ENCODE measurements at regions not wholly inside any gene's neighbourhood (a gene's known extent, or its start where the extent isn't known, plus 50 kb on each side); places are given as distances from the start of the nearest gene placed in this dataset.

DNA sequence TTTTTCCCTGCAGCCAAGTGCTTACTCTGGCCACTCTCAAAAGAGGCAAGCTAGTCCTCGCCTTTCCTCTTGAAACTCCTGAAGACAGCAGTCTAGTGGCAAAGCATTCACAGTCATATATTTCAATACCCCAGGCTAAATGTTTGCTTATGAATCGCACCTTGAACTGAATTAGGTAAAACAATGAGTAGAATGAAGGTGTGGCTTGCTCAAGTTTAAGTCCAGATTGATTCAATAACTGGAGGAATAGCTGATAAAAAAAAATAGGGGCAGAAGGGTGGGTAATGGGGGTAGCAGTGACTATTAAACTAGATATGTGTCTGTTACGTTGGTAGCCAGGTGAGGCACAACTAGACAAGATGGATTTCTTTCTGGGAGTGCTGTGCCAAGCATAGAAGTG, 88.2 kb upstream of the EPB41L3 start:
- no peak for TF ChIP-seq POLR2A (IDR thresholded peaks at IDR 0.05)
- TF ChIP-seq, protein P1, sequence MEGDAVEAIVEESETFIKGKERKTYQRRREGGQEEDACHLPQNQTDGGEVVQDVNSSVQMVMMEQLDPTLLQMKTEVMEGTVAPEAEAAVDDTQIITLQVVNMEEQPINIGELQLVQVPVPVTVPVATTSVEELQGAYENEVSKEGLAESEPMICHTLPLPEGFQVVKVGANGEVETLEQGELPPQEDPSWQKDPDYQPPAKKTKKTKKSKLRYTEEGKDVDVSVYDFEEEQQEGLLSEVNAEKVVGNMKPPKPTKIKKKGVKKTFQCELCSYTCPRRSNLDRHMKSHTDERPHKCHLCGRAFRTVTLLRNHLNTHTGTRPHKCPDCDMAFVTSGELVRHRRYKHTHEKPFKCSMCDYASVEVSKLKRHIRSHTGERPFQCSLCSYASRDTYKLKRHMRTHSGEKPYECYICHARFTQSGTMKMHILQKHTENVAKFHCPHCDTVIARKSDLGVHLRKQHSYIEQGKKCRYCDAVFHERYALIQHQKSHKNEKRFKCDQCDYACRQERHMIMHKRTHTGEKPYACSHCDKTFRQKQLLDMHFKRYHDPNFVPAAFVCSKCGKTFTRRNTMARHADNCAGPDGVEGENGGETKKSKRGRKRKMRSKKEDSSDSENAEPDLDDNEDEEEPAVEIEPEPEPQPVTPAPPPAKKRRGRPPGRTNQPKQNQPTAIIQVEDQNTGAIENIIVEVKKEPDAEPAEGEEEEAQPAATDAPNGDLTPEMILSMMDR (IDR thresholded peaks at IDR 0.05): no peak
- no peak for DNase-seq (ENCODE audit: low spot score in 2 of 2)
- intact Hi-C loops (cut with DNase I; ENCODE audit: low total_unique reads): no loop called here
- WGBS, 2 donors: 74 to 79% methylated on average over 3 of the region's 3 CpGs
- H3K4me3 ChIP-seq (ENCODE audit: low read depth, poor library complexity, severe bottlenecking): no peak overlapping the region

DNA sequence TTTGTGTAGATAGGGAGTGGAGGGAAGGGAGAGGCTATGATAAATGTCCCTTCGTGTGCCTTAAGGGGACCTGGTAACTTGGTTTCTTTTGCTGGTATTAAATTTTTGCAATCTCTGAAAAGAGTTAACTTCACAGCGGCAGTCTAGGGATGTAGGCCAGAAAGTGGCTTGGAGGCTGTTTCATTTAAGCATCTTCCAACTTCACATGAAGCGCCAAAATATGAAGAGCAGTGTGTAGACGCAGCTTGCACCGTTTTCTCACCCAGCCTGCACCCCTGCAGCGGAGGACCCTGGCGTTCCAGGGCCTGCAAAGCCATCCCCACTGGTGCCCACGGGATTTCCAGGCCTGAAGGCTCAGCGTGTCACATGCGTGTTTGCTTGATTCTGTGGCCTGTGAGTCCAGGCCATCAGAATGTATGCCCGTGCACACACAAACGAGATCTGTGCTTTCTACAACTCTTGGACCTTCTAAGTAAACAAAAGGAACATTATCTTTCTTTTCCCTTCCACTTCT, 87.2 kb upstream of the EPB41L3 start:
- H3K4me3 ChIP-seq (ENCODE audit: low read depth, poor library complexity, severe bottlenecking): no peak overlapping the region
- WGBS, 2 donors: 42 to 43% methylated on average over 12 of the region's 12 CpGs
- DNase-seq (ENCODE audit: low spot score in 2 of 2): no peak
- intact Hi-C loops (cut with DNase I; ENCODE audit: low total_unique reads): no loop called here
- TF ChIP-seq, protein P1 (IDR thresholded peaks at IDR 0.05): no peak
- no peak for TF ChIP-seq POLR2A (IDR thresholded peaks at IDR 0.05)

DNA sequence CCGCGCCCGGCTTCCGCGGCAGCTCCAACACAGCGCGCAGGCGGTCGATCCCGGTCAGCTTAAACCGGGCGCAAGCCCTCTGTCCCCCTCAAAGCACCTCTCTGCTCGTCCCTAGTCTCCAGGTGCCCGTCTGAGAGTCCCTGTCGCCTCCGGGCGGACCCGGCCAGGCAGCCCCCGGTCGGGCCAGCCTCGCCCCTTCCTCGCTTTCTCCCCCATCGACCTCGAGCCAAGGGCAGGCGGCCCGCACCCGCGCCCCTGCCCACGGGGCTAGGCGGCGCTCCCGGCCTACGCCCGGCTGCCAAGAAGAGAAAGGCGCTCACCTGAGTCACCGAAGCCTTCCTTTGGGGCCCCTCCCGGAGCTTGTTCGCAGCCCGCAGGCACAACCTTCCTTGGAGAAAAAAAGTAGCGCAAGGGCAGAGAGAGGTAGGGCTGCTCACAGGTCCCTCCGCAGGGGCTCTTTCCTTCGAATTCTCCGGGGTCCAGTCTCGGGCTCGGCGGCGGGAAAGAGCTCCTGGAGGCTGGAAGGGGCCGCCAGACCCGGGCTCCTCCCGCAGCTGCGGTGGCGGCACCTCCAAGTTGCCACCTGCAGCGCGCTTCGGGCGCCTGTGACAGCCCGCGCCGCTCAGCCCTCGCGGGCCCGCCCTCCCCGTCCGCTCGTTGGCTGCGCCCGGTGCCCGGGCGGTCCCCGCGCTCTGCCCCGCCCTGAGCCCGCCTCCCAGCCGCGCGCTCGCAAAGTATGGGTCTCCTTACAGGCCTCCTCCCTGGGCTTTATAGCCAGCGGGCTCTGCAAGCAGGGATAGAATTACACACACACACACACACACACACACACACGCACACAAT, 86.5 kb upstream of the EPB41L3 start:
- TF ChIP-seq, protein P1 (IDR thresholded peaks at IDR 0.05): no peak
- TF ChIP-seq POLR2A (IDR thresholded peaks at IDR 0.05): no peak
- intact Hi-C loops (cut with DNase I; ENCODE audit: low total_unique reads): no loop called here
- 0% methylated on average over 43 to 55 of the region's 79 CpGs for WGBS, 2 donors
- peak; percentile 57 to 92 for DNase-seq (ENCODE audit: low spot score in 2 of 2)
- H3K4me3 ChIP-seq (ENCODE audit: low read depth, poor library complexity, severe bottlenecking): peak overlapping the region; percentile 55

DNA sequence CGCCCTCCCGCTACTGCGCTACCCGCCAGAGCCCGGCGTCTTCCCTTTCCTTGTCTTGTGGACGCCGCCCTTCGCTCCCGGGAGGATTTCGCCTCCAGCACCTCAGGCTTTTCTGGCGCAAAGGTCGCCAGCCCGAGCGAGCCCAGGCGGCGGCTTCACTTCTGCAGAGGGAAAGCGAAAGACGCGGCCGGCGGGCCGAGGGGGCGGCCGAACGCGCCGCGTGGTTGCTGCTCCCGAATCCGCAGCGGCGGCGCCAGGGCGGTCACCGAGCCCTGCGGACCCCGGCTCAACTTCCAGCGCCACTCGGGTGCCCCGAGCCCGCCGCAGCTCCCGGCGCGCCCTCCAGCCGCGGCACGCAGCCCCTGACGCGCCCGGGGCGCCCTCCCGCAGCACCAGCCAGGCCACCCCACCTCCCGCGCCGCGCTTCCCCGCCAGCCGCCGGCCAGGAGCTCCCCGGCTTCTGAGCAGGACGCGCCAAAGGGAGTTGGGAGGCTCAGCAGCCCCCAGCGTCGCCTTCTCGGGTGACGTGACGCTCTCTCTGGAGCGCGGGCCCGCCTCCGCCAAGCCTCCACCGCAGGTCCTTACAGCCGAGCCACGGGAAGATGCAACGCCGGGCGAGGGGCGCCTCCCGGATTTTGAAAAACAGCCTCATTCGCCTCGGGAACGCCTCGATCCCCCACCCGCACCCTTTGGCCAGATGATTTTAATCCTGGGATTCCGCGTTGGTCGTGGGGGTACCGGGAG, 84.9 kb upstream of the EPB41L3 start:
- WGBS, 2 donors: 0 to 1% methylated on average over 59 to 70 of the region's 90 CpGs
- peak in 1 of 2 donors; percentile 93 for DNase-seq (ENCODE audit: low spot score in 2 of 2)
- intact Hi-C loops (cut with DNase I; ENCODE audit: low total_unique reads): no loop called here

DNA sequence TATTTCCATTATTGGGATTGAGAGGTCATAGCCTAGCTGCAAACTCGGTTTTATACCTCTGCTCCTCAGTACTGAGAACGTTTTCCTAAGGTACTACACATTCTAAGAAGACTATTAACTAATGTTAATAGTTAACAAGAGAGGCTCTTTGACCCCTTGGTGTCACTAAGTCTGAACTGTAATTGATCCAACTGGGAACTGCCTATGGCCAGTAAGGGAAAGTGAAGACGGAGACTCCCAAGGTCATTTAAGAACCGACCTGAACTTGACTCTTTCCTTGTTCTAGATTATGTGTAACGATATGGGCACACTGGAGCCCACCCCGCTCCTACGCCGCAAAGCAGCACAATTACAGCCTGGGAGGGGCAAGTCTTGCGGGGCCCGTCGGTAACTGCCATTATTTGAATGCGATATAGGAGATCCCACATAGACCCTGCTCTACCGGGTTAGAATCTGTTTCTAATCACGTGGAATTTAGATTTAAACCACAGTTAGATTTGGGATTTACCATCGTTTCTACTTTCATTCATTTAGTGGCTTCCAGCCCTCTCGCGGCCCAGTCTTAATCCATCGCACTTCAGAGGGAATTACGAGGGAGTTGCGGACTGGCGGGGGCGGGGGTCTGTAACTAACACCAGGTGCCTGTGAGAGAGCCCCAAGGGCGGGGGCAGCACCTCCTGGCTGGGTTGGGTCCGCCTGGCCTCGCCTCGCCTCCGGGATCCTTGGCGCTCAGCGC, 84.1 kb upstream of the EPB41L3 start:
- intact Hi-C loops (cut with DNase I; ENCODE audit: low total_unique reads): no loop called here
- no peak for DNase-seq (ENCODE audit: low spot score in 2 of 2)
- 25 to 28% methylated on average over 26 of the region's 29 CpGs for WGBS, 2 donors
- TF ChIP-seq, protein P1 (IDR thresholded peaks at IDR 0.05): no peak
- no peak for TF ChIP-seq POLR2A (IDR thresholded peaks at IDR 0.05)
- H3K4me3 ChIP-seq (ENCODE audit: low read depth, poor library complexity, severe bottlenecking): peak overlapping the region; percentile 55

More for the DNA sequence above, 84.9 kb upstream of the EPB41L3 start:
- H3K4me3 ChIP-seq (ENCODE audit: low read depth, poor library complexity, severe bottlenecking): peak overlapping the region; percentile 55
- TF ChIP-seq POLR2A (IDR thresholded peaks at IDR 0.05): no peak

Data from lower leg skin (tissue), 4 donors.